ENCODE measurements at regions not wholly inside any gene's neighbourhood (a gene's known extent, or its start where the extent isn't known, plus 50 kb on each side); places are given as distances from the start of the nearest gene placed in this dataset.
"Not testable (repeated sequence)": the region's sequence is repeated elsewhere in the genome, so short reads cannot be mapped to it uniquely, and the experiment has no call there.

GRCh38 chr2:160583813-160584537 lies 90.4 kb upstream of the RBMS1 start:
- DNase-seq (ENCODE audit: low read depth, low spot score): peak; percentile 17

GRCh38 chr2:160584972-160585494 lies 91.4 kb upstream of the RBMS1 start:
- DNase-seq (ENCODE audit: low read depth, low spot score): no peak

- DNase-seq (ENCODE audit: low read depth, low spot score): no peak
These were observed 97.1 kb upstream of the RBMS1 start for GRCh38 chr2:160590664-160591063.

- DNase-seq (ENCODE audit: low read depth, low spot score): no peak
These were observed 98.8 kb upstream of the RBMS1 start for GRCh38 chr2:160592401-160592800.

DNA sequence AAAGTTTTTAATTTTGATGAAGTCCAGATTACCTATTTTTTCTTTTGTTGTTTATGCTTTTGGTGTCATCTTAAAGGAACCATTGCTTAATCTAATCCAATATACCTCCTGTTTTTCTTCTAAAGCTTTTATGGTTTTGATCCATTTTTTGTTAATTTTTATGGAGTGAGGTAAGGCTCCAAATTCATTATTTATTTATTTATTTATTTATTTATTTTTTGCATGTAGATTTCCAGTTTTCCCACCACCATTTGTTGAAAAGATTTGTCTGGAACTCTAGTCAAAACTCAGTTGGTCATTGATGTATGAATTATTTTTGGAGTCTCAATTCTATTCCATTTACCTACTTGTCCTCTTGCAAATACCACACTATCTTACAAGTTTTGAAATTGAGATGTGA lies 99.4 kb upstream of the RBMS1 start:
- DNase-seq (ENCODE audit: low read depth, low spot score): no peak

DNA sequence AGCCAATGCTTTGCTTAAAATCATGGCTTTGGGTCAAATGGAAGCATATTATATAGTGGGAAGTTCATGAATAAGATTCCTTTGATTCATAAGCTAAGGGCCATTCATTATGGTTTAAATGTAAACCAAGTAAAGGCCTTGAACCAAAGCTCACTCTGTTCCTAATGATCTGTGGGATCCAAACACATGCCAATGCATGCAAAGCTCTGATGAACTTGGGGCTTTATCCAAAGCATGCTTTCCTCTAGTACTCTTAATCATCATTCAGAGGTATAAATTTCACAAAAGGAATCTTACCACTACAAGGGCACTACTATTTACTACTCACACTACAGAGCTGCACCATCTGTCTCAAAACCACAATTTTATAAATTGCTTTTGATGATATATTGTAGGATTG lies 102.8 kb upstream of the RBMS1 start:
- DNase-seq (ENCODE audit: low read depth, low spot score): no peak

DNA sequence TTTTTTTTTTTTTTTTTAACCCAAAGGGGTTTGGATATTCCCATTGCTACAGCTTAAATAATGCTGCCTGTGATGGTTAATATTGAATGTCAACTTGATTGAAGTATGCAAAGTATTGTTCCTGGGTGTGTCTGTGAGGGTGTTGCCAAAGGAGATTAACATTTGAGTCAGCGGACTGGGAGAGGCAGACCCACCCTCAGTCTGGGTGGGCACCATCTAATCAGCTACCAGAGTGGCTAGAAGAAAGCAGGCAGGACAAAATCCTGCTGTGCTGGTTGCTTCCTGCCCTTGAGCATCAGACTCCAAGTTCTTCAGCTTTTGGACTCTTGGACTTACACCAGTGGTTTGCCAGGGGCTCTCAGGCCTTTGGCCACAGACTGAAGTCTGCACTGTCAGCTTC lies 106.8 kb upstream of the RBMS1 start:
- not testable (repeated sequence) for DNase-seq (ENCODE audit: low read depth, low spot score)

- DNase-seq (ENCODE audit: low read depth, low spot score): no peak
These were observed 108.5 kb upstream of the RBMS1 start for GRCh38 chr2:160602073-160602472.

GRCh38 chr2:160603771-160604510 lies 110.3 kb upstream of the RBMS1 start:
- no peak for DNase-seq (ENCODE audit: low read depth, low spot score)

GRCh38 chr2:160606341-160606740 lies 112.7 kb upstream of the RBMS1 start:
- no peak for DNase-seq (ENCODE audit: low read depth, low spot score)

- no peak for DNase-seq (ENCODE audit: low read depth, low spot score)
These were observed 115.0 kb upstream of the RBMS1 start for GRCh38 chr2:160608599-160608998.

GRCh38 chr2:160609346-160609745 lies 115.7 kb upstream of the RBMS1 start:
- DNase-seq (ENCODE audit: low read depth, low spot score): no peak

- no peak for DNase-seq (ENCODE audit: low read depth, low spot score)
These were observed 116.4 kb upstream of the RBMS1 start for GRCh38 chr2:160610041-160610440.

- no peak for DNase-seq (ENCODE audit: low read depth, low spot score)
These were observed 118.8 kb upstream of the RBMS1 start for GRCh38 chr2:160612266-160612856.

DNA sequence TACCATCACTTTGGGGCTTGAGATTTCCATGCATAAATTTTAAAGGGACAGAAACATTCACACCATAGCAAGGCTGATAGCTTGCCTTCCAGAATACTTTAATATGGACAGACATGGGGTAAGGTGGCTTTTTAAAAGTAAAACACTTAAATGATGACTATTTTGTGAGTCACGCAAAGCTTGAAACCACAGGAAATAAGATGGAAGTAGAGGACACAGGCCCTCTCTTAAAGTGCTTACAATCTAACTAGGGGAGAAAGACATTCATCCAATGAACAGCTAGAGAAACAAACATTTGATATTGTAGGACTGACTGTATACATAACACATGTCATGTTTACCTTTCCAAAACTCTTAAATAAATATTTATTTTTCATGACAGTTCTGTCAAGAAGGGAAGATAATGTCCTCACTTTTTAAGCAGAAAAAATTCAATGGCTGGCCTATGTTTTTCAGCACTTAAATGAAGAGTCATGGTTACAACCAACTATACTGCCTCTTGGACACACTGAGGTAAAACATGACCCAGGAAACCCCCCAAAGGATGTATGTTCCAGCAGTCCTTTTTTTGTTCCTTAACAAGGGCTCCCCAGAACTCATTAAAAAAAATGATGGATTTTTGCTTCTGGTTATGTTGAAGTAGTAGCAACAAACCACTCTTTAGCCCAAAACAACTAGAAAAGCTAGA lies 120.0 kb upstream of the RBMS1 start:
- DNase-seq (ENCODE audit: low read depth, low spot score): no peak

- DNase-seq (ENCODE audit: low read depth, low spot score): no peak
These were observed 120.8 kb upstream of the RBMS1 start for GRCh38 chr2:160614391-160614790.

GRCh38 chr2:160615706-160616105 lies 122.1 kb upstream of the RBMS1 start:
- DNase-seq (ENCODE audit: low read depth, low spot score): no peak

GRCh38 chr2:160616149-160616548 lies 122.5 kb upstream of the RBMS1 start:
- DNase-seq (ENCODE audit: low read depth, low spot score): no peak

- no peak for DNase-seq (ENCODE audit: low read depth, low spot score)
These were observed 128.1 kb upstream of the RBMS1 start for GRCh38 chr2:160621748-160622147.

DNA sequence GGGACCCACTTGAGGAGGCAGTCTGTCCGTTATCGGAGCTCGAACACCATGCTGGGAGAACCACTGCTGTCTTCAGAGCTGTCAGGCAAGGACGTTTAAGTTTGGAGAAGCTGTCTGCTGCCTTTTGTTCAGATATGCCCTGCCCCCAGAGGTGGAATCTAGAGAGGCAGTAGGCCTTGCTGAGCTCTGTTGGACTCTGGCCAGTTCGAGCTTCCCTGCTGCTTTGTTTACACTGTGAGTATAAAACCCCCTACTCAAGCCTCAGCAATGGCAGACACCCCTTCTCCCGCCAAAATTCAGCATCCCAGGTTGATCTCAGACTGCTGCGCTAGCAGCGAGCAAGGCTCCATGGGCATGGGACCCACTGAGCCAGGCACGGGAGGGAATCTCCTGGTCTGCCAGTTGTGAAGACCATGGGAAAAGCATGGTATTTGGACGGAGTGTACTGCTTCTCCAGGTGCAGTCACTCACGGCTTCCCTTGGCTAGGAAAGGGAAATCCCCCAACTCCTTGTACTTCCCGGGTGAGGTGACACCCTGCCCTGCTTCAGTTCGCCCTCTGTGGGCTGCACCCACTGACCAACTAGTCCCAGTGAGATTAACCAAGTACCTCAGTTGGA lies 134.5 kb upstream of the RBMS1 start:
- DNase-seq (ENCODE audit: low read depth, low spot score): peak; percentile 43

- no peak for DNase-seq (ENCODE audit: low read depth, low spot score)
These were observed 135.2 kb upstream of the RBMS1 start for GRCh38 chr2:160628811-160629210.
